Skeletal muscle satellite cell (primary cell): ENCODE measurements at regions not wholly inside any gene's neighbourhood (a gene's known extent, or its start where the extent isn't known, plus 50 kb on each side); places are given as distances from the start of the nearest gene placed in this dataset. TPM values are rescaled to one million over a fixed set of nuclear protein-coding genes. Genes with fewer than 3 reads are reported as not detected.

Experiments
- H3K27me3 ChIP-seq: 2 replicates; pipeline ENCODE4 v1.7.0; 2013; ENCODE audit warnings: low read length; ENCODE audit not compliant: control insufficient read depth, insufficient read depth
- H3K36me3 ChIP-seq: 2 replicates; pipeline ENCODE4 v1.7.0; 2013; ENCODE audit warnings: mild to moderate bottlenecking, control low read depth, low read length; ENCODE audit not compliant: insufficient read depth
- H3K4me1 ChIP-seq: 2 replicates; pipeline ENCODE4 v1.7.0; 2013; ENCODE audit warnings: low read length; ENCODE audit not compliant: control insufficient read depth, insufficient read depth
- H3K4me2 ChIP-seq: 2 replicates; pipeline ENCODE4 v1.7.0; 2013; ENCODE audit warnings: mild to moderate bottlenecking, low read length
- H3K4me3 ChIP-seq: 2 replicates; pipeline ENCODE4 v1.7.0; 2013; ENCODE audit warnings: low read length
- H3K9ac ChIP-seq: 2 replicates; pipeline ENCODE4 v1.7.0; 2013; ENCODE audit warnings: mild to moderate bottlenecking, low read depth, low read length, moderate library complexity
- H3K9me3 ChIP-seq: replicated peaks from 2 replicates; pipeline ENCODE4 v1.7.0; 2013; ENCODE audit warnings: mild to moderate bottlenecking, control low read depth, low read length
- small RNA-seq: library from RNA; depleted of rRNA; stranded (forward); fragments of <200 nt; gene quantifications from one replicate; pipeline ENCODE3, GENCODE V24; 2012

DNA sequence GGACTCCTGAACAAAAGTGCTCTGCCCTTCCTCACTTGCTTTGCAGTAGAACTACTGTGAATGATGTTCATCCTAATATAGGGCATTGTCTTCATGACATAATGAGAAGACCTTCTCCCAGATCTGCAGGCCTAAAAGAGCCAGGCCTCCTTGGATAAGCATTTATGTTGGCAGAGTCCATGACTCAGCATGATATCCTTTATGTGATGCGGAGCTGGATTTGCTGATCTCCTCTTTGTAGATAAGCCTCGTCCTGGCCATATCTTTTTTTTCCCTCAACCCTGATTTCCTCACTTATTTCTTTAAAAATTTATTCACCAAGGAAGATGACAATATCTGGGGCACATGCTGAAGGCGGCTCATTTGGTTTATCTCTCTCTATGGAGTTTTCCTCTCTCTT, 62.4 kb upstream of the TAS2R1 start:
- Histone ChIP-seq H3K4me1 (no peaks in the 10 kb centered on the region), H3K36me3 (no peaks in the 10 kb centered on the region), H3K4me3 (no peak overlapping the region), H3K9ac (no peak overlapping the region), H3K27me3 (no peaks in the 10 kb centered on the region), H3K9me3 (no peaks in the 10 kb centered on the region), H3K4me2 (no peak overlapping the region)

DNA sequence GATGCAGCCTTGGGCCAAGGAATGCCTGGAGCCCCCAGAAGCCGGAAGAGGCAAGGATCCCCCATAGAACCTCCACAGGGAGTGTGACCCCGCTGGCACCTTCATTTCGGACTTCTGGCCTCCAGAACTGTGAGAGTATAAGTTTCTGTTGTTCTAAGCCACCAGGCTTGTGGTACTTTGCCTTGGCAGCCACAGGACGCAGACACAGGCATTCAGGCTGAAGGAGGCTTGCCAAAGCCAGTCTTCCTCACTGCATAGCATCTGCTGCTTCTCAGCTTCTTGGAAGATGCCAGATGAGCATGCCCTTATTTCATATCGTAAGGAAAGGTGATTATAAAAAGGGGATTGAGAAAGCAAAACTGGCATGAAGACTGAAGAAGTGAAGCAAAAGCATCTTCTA, 61.1 kb upstream of the TAS2R1 start:
- Histone ChIP-seq H3K9me3 (no peaks in the 10 kb centered on the region), H3K36me3 (no peaks in the 10 kb centered on the region), H3K4me1 (no peaks in the 10 kb centered on the region), H3K9ac (no peak overlapping the region), H3K4me2 (no peak overlapping the region), H3K27me3 (no peaks in the 10 kb centered on the region), H3K4me3 (no peak overlapping the region)

DNA sequence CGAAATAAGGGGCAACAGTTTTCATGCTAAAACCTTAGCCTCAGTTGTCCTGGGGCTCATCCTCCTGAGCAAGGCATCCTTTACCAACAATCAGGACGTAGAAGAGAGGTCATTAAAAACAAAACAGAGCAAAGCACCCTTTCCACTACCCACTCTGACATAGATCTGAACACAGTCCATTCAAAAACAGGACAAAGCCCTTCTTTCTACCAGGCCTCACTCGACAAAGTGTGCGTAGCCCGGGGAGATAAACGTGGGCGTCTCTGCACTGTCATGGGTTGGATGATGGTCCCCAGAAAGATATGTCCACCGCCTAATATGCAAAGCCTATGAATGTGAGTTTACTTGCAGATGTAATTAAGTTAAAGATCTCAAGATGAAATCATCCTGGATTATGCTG, 60.6 kb upstream of the TAS2R1 start:
- Histone ChIP-seq H3K36me3 (no peaks in the 10 kb centered on the region), H3K4me2 (no peak overlapping the region), H3K4me1 (no peaks in the 10 kb centered on the region), H3K9me3 (no peaks in the 10 kb centered on the region), H3K27me3 (no peaks in the 10 kb centered on the region), H3K4me3 (no peak overlapping the region), H3K9ac (no peak overlapping the region)

DNA sequence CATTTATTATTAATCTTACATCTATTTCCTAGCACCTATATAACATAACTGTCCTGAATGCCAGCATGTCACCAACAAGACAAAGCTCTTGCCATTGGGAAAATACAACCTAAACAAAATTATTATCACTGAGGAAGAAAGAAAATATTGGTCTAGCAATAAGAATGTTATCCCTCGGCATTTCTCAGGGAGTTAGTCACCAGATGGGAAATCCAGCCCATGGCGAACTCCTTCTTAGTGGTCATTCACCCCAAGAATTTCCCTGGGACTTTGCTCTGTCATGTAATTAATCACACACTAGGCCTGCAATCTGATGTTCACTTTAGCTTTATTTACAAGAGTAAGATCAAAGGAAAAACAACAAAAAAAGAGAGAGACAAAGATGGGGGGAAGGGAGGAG, 56.1 kb upstream of the TAS2R1 start:
- H3K9ac ChIP-seq, result no peak overlapping the region
- H3K4me1 ChIP-seq, result no peaks in the 10 kb centered on the region
- H3K27me3 ChIP-seq, result no peaks in the 10 kb centered on the region
- no peak overlapping the region for H3K4me3 ChIP-seq
- no peak overlapping the region for H3K4me2 ChIP-seq
- no peaks in the 10 kb centered on the region for H3K36me3 ChIP-seq
- H3K9me3 ChIP-seq, result no peaks in the 10 kb centered on the region

DNA sequence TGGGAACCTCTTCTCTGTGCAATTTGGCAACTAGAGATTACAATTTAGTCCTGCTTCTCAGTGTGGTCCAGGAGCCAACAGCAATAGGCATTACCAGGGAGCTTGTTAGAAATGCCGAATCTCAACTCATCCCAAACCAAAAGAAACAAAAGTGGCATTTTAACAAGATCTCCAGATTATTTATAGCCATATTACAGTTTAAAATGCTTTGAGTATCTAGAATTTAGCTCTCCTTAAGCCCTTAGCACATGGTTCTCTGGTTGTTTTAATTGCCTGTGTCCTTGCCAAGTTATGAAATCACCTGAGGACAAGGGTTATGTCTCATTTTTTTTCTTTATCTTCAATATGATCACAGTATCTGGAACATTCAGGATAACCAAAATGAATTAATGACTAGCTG, 51.6 kb upstream of the TAS2R1 start:
- Histone ChIP-seq H3K36me3 (no peaks in the 10 kb centered on the region), H3K4me2 (no peak overlapping the region), H3K4me1 (no peaks in the 10 kb centered on the region), H3K27me3 (no peaks in the 10 kb centered on the region), H3K9ac (no peak overlapping the region), H3K4me3 (no peak overlapping the region), H3K9me3 (no peaks in the 10 kb centered on the region)

Small RNAs in the stretch of these regions (small RNA-seq; reads per million reads assigned to genes)
- gene AC034229.5 (not detected), gene AC034229.6 (not detected), gene AC091905.3 (not detected), gene AC091905.4 (not detected), gene RNA5SP177 (not detected)
